SK-N-SH (cell line): ENCODE measurements at regions not wholly inside any gene's neighbourhood (a gene's known extent, or its start where the extent isn't known, plus 50 kb on each side); places are given as distances from the start of the nearest gene placed in this dataset.

ENCODE experiments used
- CTCF ChIA-PET: fragments of 300-600, 350-600 bp; formaldehyde crosslinking; extraction: SDS; loops from one replicate; lab custom pipeline; 2021; lab: Yijun Ruan, JAX
- POLR2A ChIA-PET: fragments of 350-600 bp; sonication (Branson Sonifier 250); formaldehyde crosslinking; extraction: SDS; loops from one replicate; lab custom pipeline; 2020; ENCODE audit warnings: antibody characterized with exemption, inconsistent platforms; lab: Yijun Ruan, JAX
- DNase-seq: peaks from one replicate; pipeline ENCODE4 v3.0.0; 2012
- H2AFZ ChIP-seq: fragments of 200-600 bp; sonication (generic); 2 replicates; pipeline ENCODE4 v1.8.1; 2016; ENCODE audit warnings: antibody characterized with exemption, mild to moderate bottlenecking, low read depth
- H3F3A ChIP-seq: fragments of 200-600 bp; sonication (generic); replicated peaks from 2 replicates; pipeline ENCODE3; 2016; ENCODE audit warnings: antibody characterized with exemption, mild to moderate bottlenecking; ENCODE audit not compliant: insufficient read depth
- H3K27ac ChIP-seq, 2 experiments: fragments of 200-500 bp in 1 of 2; fragments of 200-600 bp in 1 of 2; sonication (Bioruptor generic) in 1 of 2; sonication (generic), shearing (Covaris generic) in 1 of 2; 2 replicates each; pipeline versions ENCODE4 v1.5.1 to v1.6.1; 2014 to 2016; ENCODE audit warnings: low read depth in 2 of 2, inconsistent platforms in 1 of 2, low read length in 1 of 2, mild to moderate bottlenecking in 1 of 2, mixed read lengths in 1 of 2
- H3K27me3 ChIP-seq: fragments of 200-600 bp; sonication (generic), shearing (Covaris generic); 2 replicates; pipeline ENCODE4 v1.6.1; 2016; ENCODE audit warnings: mixed run types; ENCODE audit not compliant: insufficient read depth
- H3K36me3 ChIP-seq, 2 experiments: fragments of 200-500 bp in 1 of 2; fragments of 200-600 bp in 1 of 2; sonication (Bioruptor generic) in 1 of 2; sonication (generic) in 1 of 2; replicated peaks in 1 of 2; 2 replicates each; pipeline versions ENCODE3 to v1.5.1; 2014 to 2016; ENCODE audit warnings: low read length in 1 of 2, mild to moderate bottlenecking in 1 of 2; ENCODE audit not compliant: insufficient read depth in 2 of 2, control insufficient read depth in 1 of 2
- H3K4me1 ChIP-seq, 2 experiments: fragments of 200-500 bp in 1 of 2; fragments of 200-600 bp in 1 of 2; sonication (Bioruptor generic) in 1 of 2; sonication (generic), shearing (Covaris generic) in 1 of 2; 2 replicates each; pipeline versions ENCODE4 v1.5.1 to v1.6.1; 2014 to 2016; ENCODE audit warnings: low read depth in 1 of 2, low read length in 1 of 2, mixed run types in 1 of 2; ENCODE audit not compliant: insufficient read depth in 2 of 2, control insufficient read depth in 1 of 2
- H3K4me2 ChIP-seq: fragments of 200-600 bp; sonication (generic), shearing (Covaris generic); 2 replicates; pipeline ENCODE4 v1.6.1; 2017; ENCODE audit warnings: mixed run types
- H3K4me3 ChIP-seq, 2 experiments: fragments of 200-500 bp in 1 of 2; fragments of 200-600 bp in 1 of 2; sonication (Bioruptor generic) in 1 of 2; sonication (generic), shearing (Covaris generic) in 1 of 2; 2 replicates each; pipeline versions ENCODE4 v1.5.1 to v1.8.1; 2014 to 2016; ENCODE audit warnings: low read depth in 2 of 2, inconsistent platforms in 1 of 2, low read length in 1 of 2, mild to moderate bottlenecking in 1 of 2, mixed read lengths in 1 of 2, moderate library complexity in 1 of 2
- H3K79me2 ChIP-seq: fragments of 200-600 bp; sonication (generic); 2 replicates; pipeline ENCODE4 v1.8.1; 2017; ENCODE audit warnings: mild to moderate bottlenecking; ENCODE audit not compliant: insufficient read depth
- H3K9ac ChIP-seq: fragments of 200-600 bp; sonication (generic); 2 replicates; pipeline ENCODE4 v1.6.1; 2017; ENCODE audit warnings: mixed run types
- H3K9me2 ChIP-seq: fragments of 200-600 bp; sonication (generic); 2 replicates; pipeline ENCODE4 v1.6.1; 2017; ENCODE audit warnings: mixed run types
- H3K9me3 ChIP-seq: fragments of 200-600 bp; sonication (generic); 2 replicates; pipeline ENCODE4 v1.6.1; 2017; ENCODE audit warnings: mixed run types, mild to moderate bottlenecking, moderate library complexity
- H4K20me1 ChIP-seq: fragments of 200-600 bp; sonication (generic); 2 replicates; pipeline ENCODE4 v1.6.1; 2017; ENCODE audit warnings: mild to moderate bottlenecking, mixed run types; ENCODE audit not compliant: insufficient read depth
- ELF1 ChIP-seq: IDR thresholded peaks from 2 replicates; pipeline ENCODE4 v1.4.0; 2012
- EZH2phosphoT487 ChIP-seq: fragments of 200-600 bp; sonication (generic); IDR thresholded peaks from 2 replicates; pipeline ENCODE4 v1.6.1; 2017; ENCODE audit warnings: low read depth, mixed run types, mild to moderate bottlenecking, antibody characterized with exemption, moderate library complexity, borderline replicate concordance
- FOSL2 ChIP-seq: IDR thresholded peaks from 2 replicates; pipeline ENCODE4 v1.4.0; 2012; ENCODE audit warnings: low read depth, mild to moderate bottlenecking, moderate library complexity, borderline replicate concordance
- FOXM1 ChIP-seq: IDR thresholded peaks from 2 replicates; pipeline ENCODE4 v1.4.0; 2012; ENCODE audit warnings: low read depth, mild to moderate bottlenecking
- GABPA ChIP-seq: IDR thresholded peaks from 2 replicates; pipeline ENCODE4 v1.4.0; 2012; ENCODE audit warnings: low read depth, mild to moderate bottlenecking
- GATA2 ChIP-seq: sonication (generic); formaldehyde crosslinking; IDR thresholded peaks from 2 replicates; pipeline ENCODE4 v1.5.0; 2020; ENCODE audit warnings: mild to moderate bottlenecking, missing genetic modification reagents
- JUND ChIP-seq: IDR thresholded peaks from 2 replicates; pipeline ENCODE4 v1.4.0; 2012
- MEF2A ChIP-seq: IDR thresholded peaks from 2 replicates; pipeline ENCODE4 v1.4.0; 2012; ENCODE audit warnings: low read depth, borderline replicate concordance
- NFIC ChIP-seq: IDR thresholded peaks from 2 replicates; pipeline ENCODE4 v1.4.0; 2012; ENCODE audit warnings: borderline replicate concordance
- RAD21 ChIP-seq: IDR thresholded peaks from 2 replicates; pipeline ENCODE4 v1.6.1; 2012; ENCODE audit warnings: mild to moderate bottlenecking, low read length
- SIN3A ChIP-seq: IDR thresholded peaks from 2 replicates; pipeline ENCODE4 v1.6.1; 2012; ENCODE audit warnings: low read depth, mild to moderate bottlenecking, low read length, moderate library complexity, borderline replicate concordance
- TEAD4 ChIP-seq: IDR thresholded peaks from 2 replicates; pipeline ENCODE4 v1.4.0; 2012; ENCODE audit warnings: mild to moderate bottlenecking, borderline replicate concordance; ENCODE audit not compliant: insufficient read depth
- YY1 ChIP-seq: IDR thresholded peaks from 2 replicates; pipeline ENCODE4 v1.4.0; 2012; ENCODE audit warnings: low read depth, mild to moderate bottlenecking
- WGBS: methylation state at CpG from one replicate; pipeline ENCODE4 v1.1.6; 2017; ENCODE audit warnings: low lambda C conversion rate; 5-methylcytosine and 5-hydroxymethylcytosine counted together
- TF ChIP-seq, protein P1 (sequence below): fragments of 200-600 bp; sonication (generic); IDR thresholded peaks from 2 replicates; pipeline ENCODE4 v1.6.1; 2017; ENCODE audit warnings: antibody characterized with exemption, mild to moderate bottlenecking, moderate library complexity
- TF ChIP-seq, protein P2 (sequence below): IDR thresholded peaks from 2 replicates; pipeline ENCODE4 v1.6.1; 2012; ENCODE audit warnings: mild to moderate bottlenecking, low read depth, low read length, moderate library complexity
- TF ChIP-seq, protein P3 (sequence below): IDR thresholded peaks from 2 replicates; pipeline ENCODE4; 2012
- TF ChIP-seq, protein P4 (sequence below): IDR thresholded peaks from 2 replicates; pipeline ENCODE4 v1.4.0; 2012; ENCODE audit warnings: low read depth

DNA sequence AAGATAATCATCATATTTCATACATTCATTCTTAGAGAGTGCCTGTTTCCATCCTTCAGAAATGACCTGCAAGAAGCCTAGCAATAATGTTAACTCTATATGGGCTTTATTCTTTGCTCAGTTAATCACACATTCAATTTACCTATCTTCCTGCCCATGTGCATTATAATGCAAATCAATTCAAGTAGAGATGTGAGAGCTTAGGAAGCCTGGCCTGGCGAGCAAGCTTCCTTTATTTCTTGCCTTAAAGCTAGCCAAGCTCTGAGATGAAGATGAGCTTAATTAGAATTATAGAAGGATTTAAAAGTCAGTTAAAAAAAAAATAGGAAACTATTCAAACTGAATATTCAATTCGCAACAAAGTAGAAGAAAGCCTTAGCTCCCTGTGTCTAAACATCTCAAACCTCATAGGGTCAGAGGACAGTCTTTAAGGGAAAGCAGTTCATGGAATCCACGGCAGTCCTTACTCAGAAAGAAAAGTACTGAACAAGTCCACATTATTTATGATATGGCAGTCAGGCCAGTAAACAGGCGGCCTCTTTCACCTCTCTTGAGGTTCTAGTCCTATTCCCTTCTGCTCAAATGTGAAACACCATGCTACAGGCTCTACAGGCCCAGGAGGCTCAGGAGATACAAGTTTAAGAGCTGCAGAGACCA is 214.1 kb downstream of the TFEC start:
- H3K9ac ChIP-seq: no peak overlapping the region
- no peaks in the 10 kb centered on the region for H3K79me2 ChIP-seq
- ChIA-PET CTCF (interaction anchor here (1.3 kb wide), 1 partner anchor 8 kb away, joined by 3 read pairs; no protein-coding TSS in a partner anchor), POLR2A (no interaction called here)
- no peak for TF ChIP-seq YY1
- no peaks in the 10 kb centered on the region for H3K4me1 ChIP-seq
- no peaks in the 10 kb centered on the region for H3K27me3 ChIP-seq
- H2AFZ ChIP-seq: no peak overlapping the region
- H3K36me3 ChIP-seq: no peaks in the 10 kb centered on the region
- H4K20me1 ChIP-seq: no peaks in the 10 kb centered on the region
- DNase-seq: no peak
- no peak overlapping the region for H3K27ac ChIP-seq
- no peaks in the 10 kb centered on the region for H3F3A ChIP-seq
- H3K4me3 ChIP-seq: no peak overlapping the region
- no peaks in the 10 kb centered on the region for H3K9me3 ChIP-seq
- no peak overlapping the region for H3K4me2 ChIP-seq
- no peaks in the 10 kb centered on the region for H3K9me2 ChIP-seq
- 3% methylated on average over 4 of the region's 4 CpGs for WGBS

DNA sequence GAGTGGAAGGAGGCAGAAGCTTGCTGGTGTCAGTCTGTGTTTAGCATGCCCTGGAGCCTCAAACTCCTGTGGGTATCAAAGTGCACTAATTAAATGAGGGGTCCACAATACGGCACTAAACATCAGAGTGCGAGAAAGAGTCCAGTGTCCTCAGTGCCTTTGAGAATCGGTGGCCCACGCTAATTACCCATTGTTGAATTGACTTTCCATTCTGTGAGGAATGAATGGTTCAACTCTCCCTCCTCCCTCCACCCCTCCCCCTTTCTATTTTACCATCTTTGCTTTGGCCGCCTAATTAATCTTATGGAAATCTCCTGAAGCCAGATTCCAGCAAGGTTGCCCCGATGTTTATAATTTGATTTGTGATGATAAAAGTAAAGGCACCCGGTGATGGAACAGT is 217.8 kb downstream of the TFEC start:
- 8% methylated on average over 7 of the region's 7 CpGs for WGBS

DNA sequence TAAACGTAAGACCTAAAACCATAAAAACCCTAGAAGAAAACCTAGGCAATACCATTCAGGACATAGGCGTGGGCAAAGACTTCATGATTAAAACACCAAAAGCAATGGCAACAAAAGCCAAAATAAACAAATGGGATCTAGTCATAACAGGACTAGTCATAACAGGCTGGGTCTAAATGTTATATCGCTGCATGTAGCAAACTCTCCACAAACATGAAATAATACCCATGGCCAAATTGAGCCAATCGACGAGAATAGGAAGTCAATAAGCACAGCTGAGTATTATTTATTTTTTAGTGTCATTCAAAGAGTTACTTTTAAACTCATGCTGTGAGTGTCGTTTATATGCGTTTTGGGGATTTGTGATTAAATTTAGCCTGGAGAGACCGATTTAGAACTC is 225.1 kb downstream of the TFEC start:
- H4K20me1 ChIP-seq: no peaks in the 10 kb centered on the region
- H2AFZ ChIP-seq: no peak overlapping the region
- DNase-seq: no peak
- no peak overlapping the region for H3K27ac ChIP-seq
- no peaks in the 10 kb centered on the region for H3K9me2 ChIP-seq
- H3F3A ChIP-seq: no peaks in the 10 kb centered on the region
- no peaks in the 10 kb centered on the region for H3K9me3 ChIP-seq
- H3K4me3 ChIP-seq: no peak overlapping the region
- POLR2A ChIA-PET: no interaction called here
- H3K4me2 ChIP-seq: no peak overlapping the region
- 3% methylated on average over 8 of the region's 8 CpGs for WGBS
- CTCF ChIA-PET: no interaction called here
- H3K4me1 ChIP-seq: no peaks in the 10 kb centered on the region
- no peaks in the 10 kb centered on the region for H3K36me3 ChIP-seq
- no peaks in the 10 kb centered on the region for H3K79me2 ChIP-seq
- no peak overlapping the region for H3K9ac ChIP-seq
- 0 out of 2 replicates have a peak, but pooled peaks cover 5% of the 10 kb centered on the region for H3K27me3 ChIP-seq
- TF ChIP-seq JUND (no peak), FOXM1 (no peak), TEAD4 (no peak), FOSL2 (no peak), ELF1 (no peak), YY1 (no peak), SIN3A (no peak), RAD21 (no peak), EZH2phosphoT487 (no peak), NFIC (no peak)
- TF ChIP-seq, protein P1, sequence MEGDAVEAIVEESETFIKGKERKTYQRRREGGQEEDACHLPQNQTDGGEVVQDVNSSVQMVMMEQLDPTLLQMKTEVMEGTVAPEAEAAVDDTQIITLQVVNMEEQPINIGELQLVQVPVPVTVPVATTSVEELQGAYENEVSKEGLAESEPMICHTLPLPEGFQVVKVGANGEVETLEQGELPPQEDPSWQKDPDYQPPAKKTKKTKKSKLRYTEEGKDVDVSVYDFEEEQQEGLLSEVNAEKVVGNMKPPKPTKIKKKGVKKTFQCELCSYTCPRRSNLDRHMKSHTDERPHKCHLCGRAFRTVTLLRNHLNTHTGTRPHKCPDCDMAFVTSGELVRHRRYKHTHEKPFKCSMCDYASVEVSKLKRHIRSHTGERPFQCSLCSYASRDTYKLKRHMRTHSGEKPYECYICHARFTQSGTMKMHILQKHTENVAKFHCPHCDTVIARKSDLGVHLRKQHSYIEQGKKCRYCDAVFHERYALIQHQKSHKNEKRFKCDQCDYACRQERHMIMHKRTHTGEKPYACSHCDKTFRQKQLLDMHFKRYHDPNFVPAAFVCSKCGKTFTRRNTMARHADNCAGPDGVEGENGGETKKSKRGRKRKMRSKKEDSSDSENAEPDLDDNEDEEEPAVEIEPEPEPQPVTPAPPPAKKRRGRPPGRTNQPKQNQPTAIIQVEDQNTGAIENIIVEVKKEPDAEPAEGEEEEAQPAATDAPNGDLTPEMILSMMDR: no peak
- TF ChIP-seq, protein P2, sequence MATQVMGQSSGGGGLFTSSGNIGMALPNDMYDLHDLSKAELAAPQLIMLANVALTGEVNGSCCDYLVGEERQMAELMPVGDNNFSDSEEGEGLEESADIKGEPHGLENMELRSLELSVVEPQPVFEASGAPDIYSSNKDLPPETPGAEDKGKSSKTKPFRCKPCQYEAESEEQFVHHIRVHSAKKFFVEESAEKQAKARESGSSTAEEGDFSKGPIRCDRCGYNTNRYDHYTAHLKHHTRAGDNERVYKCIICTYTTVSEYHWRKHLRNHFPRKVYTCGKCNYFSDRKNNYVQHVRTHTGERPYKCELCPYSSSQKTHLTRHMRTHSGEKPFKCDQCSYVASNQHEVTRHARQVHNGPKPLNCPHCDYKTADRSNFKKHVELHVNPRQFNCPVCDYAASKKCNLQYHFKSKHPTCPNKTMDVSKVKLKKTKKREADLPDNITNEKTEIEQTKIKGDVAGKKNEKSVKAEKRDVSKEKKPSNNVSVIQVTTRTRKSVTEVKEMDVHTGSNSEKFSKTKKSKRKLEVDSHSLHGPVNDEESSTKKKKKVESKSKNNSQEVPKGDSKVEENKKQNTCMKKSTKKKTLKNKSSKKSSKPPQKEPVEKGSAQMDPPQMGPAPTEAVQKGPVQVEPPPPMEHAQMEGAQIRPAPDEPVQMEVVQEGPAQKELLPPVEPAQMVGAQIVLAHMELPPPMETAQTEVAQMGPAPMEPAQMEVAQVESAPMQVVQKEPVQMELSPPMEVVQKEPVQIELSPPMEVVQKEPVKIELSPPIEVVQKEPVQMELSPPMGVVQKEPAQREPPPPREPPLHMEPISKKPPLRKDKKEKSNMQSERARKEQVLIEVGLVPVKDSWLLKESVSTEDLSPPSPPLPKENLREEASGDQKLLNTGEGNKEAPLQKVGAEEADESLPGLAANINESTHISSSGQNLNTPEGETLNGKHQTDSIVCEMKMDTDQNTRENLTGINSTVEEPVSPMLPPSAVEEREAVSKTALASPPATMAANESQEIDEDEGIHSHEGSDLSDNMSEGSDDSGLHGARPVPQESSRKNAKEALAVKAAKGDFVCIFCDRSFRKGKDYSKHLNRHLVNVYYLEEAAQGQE: no peak
- TF ChIP-seq, protein P3, sequence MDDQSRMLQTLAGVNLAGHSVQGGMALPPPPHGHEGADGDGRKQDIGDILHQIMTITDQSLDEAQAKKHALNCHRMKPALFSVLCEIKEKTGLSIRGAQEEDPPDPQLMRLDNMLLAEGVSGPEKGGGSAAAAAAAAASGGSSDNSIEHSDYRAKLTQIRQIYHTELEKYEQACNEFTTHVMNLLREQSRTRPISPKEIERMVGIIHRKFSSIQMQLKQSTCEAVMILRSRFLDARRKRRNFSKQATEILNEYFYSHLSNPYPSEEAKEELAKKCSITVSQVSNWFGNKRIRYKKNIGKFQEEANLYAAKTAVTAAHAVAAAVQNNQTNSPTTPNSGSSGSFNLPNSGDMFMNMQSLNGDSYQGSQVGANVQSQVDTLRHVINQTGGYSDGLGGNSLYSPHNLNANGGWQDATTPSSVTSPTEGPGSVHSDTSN: no peak

More for the DNA sequence above, 217.8 kb downstream of the TFEC start:
- H3F3A ChIP-seq: no peaks in the 10 kb centered on the region
- H3K79me2 ChIP-seq: no peaks in the 10 kb centered on the region
- no peaks in the 10 kb centered on the region for H3K9me2 ChIP-seq
- no peaks in the 10 kb centered on the region for H4K20me1 ChIP-seq
- H3K9ac ChIP-seq: no peak overlapping the region
- DNase-seq: no peak
- no peaks in the 10 kb centered on the region for H3K36me3 ChIP-seq
- TF ChIP-seq GABPA (no peak), YY1 (no peak), GATA2 (no peak), SIN3A (no peak), MEF2A (no peak)
- TF ChIP-seq, protein P4, sequence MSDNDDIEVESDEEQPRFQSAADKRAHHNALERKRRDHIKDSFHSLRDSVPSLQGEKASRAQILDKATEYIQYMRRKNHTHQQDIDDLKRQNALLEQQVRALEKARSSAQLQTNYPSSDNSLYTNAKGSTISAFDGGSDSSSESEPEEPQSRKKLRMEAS: no peak
- CTCF ChIA-PET: no interaction called here
- H3K9me3 ChIP-seq: no peaks in the 10 kb centered on the region
- no peak overlapping the region for H3K4me2 ChIP-seq
- no peak overlapping the region for H3K4me3 ChIP-seq
- H3K27me3 ChIP-seq: no peaks in the 10 kb centered on the region
- no peak overlapping the region for H2AFZ ChIP-seq
- POLR2A ChIA-PET: no interaction called here
- H3K4me1 ChIP-seq: no peaks in the 10 kb centered on the region
- no peak overlapping the region for H3K27ac ChIP-seq
